HEK293T (cell line): ENCODE measurements at regions not wholly inside any gene's neighbourhood (a gene's known extent, or its start where the extent isn't known, plus 50 kb on each side); places are given as distances from the start of the nearest gene placed in this dataset.

Experiments used
- CTCF ChIA-PET: fragments of 350-600 bp; formaldehyde crosslinking; extraction: SDS; loops from one replicate; lab custom pipeline; 2021; ENCODE audit warnings: antibody characterized with exemption, inconsistent platforms; lab: Yijun Ruan, JAX
- POLR2A ChIA-PET: fragments of 350-600 bp; formaldehyde crosslinking; extraction: SDS; loops from one replicate; lab custom pipeline; 2020; ENCODE audit warnings: antibody characterized with exemption, inconsistent platforms; lab: Yijun Ruan, JAX
- DNase-seq: peaks from one replicate; pipeline ENCODE4 v3.0.0; 2012; ENCODE audit warnings: mixed read lengths; ENCODE audit errors: extremely low spot score
- ARNT ChIP-seq: fragments of 450-650 bp; IDR thresholded peaks from 2 replicates; pipeline ENCODE4 v1.6.1; 2017; ENCODE audit warnings: mild to moderate bottlenecking
- BHLHE40 ChIP-seq: fragments of 450-650 bp; IDR thresholded peaks from 2 replicates; pipeline ENCODE4 v1.6.1; 2016; ENCODE audit warnings: mild to moderate bottlenecking, moderate library complexity, borderline replicate concordance
- CTBP1 ChIP-seq: fragments of 450-650 bp; IDR thresholded peaks from 2 replicates; pipeline ENCODE4 v1.6.1; 2016; ENCODE audit warnings: borderline replicate concordance
- ELF4 ChIP-seq: fragments of 450-650 bp; IDR thresholded peaks from 2 replicates; pipeline ENCODE4 v1.6.1; 2017; ENCODE audit warnings: antibody characterized with exemption
- FOXA1 ChIP-seq: fragments of 450-650 bp; IDR thresholded peaks from 2 replicates; pipeline ENCODE4 v1.6.1; 2016; ENCODE audit warnings: mild to moderate bottlenecking
- FOXK2 ChIP-seq: fragments of 450-650 bp; IDR thresholded peaks from 2 replicates; pipeline ENCODE4 v1.6.1; 2016; ENCODE audit warnings: mild to moderate bottlenecking
- FOXM1 ChIP-seq: fragments of 450-650 bp; IDR thresholded peaks from 2 replicates; pipeline ENCODE4 v1.6.1; 2017; ENCODE audit warnings: mild to moderate bottlenecking, borderline replicate concordance
- HDGF ChIP-seq: fragments of 450-650 bp; IDR thresholded peaks from 2 replicates; pipeline ENCODE4 v1.6.1; 2017; ENCODE audit warnings: antibody characterized with exemption, borderline replicate concordance
- L3MBTL2 ChIP-seq: fragments of 450-650 bp; conservative IDR thresholded peaks from 2 replicates; pipeline ENCODE4 v1.6.1; 2016; ENCODE audit warnings: mild to moderate bottlenecking
- LEF1 ChIP-seq: fragments of 450-650 bp; IDR thresholded peaks from 2 replicates; pipeline ENCODE4 v1.6.1; 2017; ENCODE audit warnings: mild to moderate bottlenecking, borderline replicate concordance
- NFRKB ChIP-seq: fragments of 450-650 bp; IDR thresholded peaks from 2 replicates; pipeline ENCODE4 v1.6.1; 2016; ENCODE audit warnings: mild to moderate bottlenecking, moderate library complexity
- SP1 ChIP-seq: fragments of 450-650 bp; IDR thresholded peaks from 2 replicates; pipeline ENCODE4 v1.6.1; 2017
- SUZ12 ChIP-seq: fragments of 450-650 bp; IDR thresholded peaks from 2 replicates; pipeline ENCODE4 v1.6.1; 2016; ENCODE audit warnings: mild to moderate bottlenecking
- TARDBP ChIP-seq: fragments of 450-650 bp; IDR thresholded peaks from 2 replicates; pipeline ENCODE4 v1.6.1; 2016
- ZNF384 ChIP-seq: fragments of 450-650 bp; IDR thresholded peaks from 2 replicates; pipeline ENCODE4 v1.6.1; 2016
- TF ChIP-seq, protein P1 (sequence below): fragments of 450-650 bp; IDR thresholded peaks from 2 replicates; pipeline ENCODE4 v1.6.1; 2016

DNA sequence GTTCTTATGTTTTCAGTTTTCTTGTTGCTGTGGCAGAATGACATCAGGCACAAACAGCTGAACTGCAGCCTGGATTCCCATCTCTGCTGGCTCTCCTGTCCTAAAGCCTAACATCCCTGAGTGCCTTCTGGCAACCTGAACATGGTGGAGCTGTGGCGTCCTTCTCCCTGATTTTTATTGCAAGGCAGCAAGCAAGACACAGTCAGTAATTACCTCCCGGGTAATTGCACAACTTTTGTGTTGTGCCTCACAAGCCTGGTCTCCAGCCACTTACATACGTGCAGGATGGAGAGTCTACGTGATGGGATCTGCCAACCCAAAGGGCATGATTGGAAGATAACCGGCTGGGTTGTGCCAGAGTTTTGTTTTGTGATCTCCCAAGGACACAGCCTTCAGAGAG lies 116.1 kb upstream of the PARD3 start:
- ChIA-PET POLR2A (no interaction called here), CTCF (no interaction called here)
- no peak for DNase-seq
- no peak for TF ChIP-seq FOXK2
- no peak for TF ChIP-seq ARNT
- TF ChIP-seq CTBP1 = no peak
- no peak for TF ChIP-seq BHLHE40
- no peak for TF ChIP-seq SP1
- no peak for TF ChIP-seq HDGF
- TF ChIP-seq TARDBP = no peak
- no peak for TF ChIP-seq LEF1
- no peak for TF ChIP-seq FOXA1
- TF ChIP-seq ELF4 = no peak
- no peak for TF ChIP-seq SUZ12
- TF ChIP-seq, protein P1, sequence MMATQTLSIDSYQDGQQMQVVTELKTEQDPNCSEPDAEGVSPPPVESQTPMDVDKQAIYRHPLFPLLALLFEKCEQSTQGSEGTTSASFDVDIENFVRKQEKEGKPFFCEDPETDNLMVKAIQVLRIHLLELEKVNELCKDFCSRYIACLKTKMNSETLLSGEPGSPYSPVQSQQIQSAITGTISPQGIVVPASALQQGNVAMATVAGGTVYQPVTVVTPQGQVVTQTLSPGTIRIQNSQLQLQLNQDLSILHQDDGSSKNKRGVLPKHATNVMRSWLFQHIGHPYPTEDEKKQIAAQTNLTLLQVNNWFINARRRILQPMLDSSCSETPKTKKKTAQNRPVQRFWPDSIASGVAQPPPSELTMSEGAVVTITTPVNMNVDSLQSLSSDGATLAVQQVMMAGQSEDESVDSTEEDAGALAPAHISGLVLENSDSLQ = no peak
- TF ChIP-seq L3MBTL2 = no peak
- TF ChIP-seq NFRKB = no peak
- no peak for TF ChIP-seq ZNF384
- TF ChIP-seq FOXM1 = no peak

DNA sequence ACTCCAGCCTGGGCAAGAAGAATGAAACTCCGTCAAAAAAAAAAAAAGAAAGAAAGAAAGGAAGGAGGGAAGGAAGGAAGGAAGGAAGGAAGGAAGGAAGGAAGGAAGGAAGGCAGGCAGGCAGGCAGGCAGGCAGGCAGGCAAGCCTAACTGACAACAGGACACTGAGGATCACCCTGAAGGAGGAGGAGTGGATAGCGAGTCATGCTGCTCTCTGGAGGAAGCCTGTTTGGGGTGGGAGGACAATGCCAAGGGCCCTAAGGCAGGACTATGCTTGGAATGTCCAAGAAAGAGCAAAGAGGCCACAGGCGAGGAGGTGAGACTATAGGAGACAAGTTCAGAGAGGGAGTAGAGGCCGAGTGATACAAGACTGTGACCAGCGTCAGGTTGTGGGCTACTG lies 107.0 kb upstream of the PARD3 start:
- CTCF ChIA-PET = no interaction called here
- POLR2A ChIA-PET = no interaction called here
- TF ChIP-seq SUZ12 (no peak), HDGF (no peak), L3MBTL2 (no peak), FOXA1 (no peak), CTBP1 (no peak), ARNT (no peak), SP1 (no peak), FOXM1 (no peak), FOXK2 (no peak)
- TF ChIP-seq, protein P1 = no peak
- no peak for DNase-seq

DNA sequence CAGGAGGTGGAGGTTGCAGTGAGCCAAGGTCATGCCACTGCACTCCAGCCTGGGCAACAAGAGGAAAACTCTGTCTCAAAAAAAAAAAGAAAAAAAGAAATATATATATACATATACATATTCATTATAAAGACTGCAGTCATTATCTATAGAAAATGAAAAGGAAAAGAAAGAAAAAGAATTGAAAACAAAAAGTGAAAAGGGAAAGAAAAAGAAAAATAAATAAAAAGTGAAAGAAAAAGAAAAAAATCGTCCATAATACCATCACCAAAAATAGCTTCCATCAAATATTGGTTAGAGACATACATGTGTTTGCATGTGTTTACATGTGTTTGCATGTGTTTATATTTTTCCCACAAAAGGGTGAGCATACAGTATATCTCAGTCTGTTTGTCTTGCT lies 105.5 kb upstream of the PARD3 start:
- CTCF ChIA-PET = no interaction called here
- TF ChIP-seq CTBP1 (no peak), TARDBP (no peak), ELF4 (no peak), ZNF384 (no peak), FOXA1 (no peak), LEF1 (no peak), L3MBTL2 (no peak), HDGF (no peak), FOXK2 (no peak)
- TF ChIP-seq, protein P1 = no peak
- no peak for DNase-seq
- POLR2A ChIA-PET = no interaction called here

DNA sequence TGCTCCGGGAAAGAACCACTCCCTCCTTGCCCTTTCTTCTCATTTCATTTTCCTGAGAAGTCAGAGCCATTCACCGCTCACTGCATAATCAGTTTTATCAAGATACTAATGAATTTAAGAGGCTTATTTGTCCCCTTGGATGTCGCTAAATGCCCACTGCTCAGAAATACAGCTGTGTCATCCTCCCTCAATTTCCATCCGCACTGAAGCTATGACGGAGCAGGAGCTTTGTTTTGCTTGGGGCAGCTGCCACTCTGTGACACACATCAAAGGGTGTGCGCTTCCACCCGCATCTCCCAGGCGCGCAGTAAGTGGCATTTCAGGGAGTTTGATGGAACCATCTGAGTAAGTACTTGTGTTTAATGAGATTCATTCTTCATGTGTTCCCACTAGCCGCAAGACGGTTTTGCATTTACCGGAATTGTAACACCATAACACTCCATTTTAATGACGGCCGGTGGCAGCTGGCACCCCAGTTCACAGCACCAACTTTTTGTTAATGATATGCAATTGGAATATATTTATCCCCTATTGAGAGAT lies 103.8 kb upstream of the PARD3 start:
- CTCF ChIA-PET = no interaction called here
- POLR2A ChIA-PET = no interaction called here
- no peak for TF ChIP-seq FOXA1
- no peak for TF ChIP-seq HDGF
- no peak for TF ChIP-seq ARNT
- TF ChIP-seq L3MBTL2 = no peak
- TF ChIP-seq CTBP1 = no peak
- TF ChIP-seq SUZ12 = no peak
- DNase-seq = no peak

DNA sequence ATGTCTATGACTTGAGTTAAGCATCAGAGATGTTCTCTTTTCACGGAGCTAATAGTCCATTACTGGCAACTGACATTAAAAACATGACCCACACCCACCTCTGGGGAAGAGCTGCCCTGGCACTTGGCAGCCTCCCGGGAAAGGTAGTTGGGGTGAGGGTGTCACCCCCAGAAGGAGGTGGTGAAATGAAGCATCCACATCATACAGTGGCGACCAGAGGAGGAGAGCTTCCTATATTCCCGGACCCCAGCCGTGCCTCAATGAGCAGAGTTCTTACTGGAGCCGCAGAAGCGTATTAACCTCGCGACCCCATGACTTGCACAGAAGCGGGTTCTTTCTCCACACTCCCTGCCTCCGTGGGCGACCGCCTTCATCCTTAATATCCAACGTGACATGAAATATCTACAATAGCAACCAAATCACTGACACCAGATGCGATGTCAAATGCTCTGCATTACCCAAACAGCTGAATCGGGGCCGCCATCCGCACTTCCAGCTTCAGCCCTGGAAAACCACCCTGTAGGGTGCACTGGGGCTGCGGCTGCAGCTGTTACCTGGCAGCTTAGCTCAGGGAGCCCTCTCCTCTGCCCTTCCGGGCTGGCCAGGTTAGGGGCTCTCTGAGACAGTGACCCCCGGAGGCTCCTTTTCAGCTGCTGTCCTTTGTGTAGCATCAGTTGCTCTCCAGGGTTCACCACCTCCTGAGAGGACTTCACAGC lies 103.1 kb upstream of the PARD3 start:
- TF ChIP-seq LEF1 (no peak), SP1 (no peak), TARDBP (no peak), ELF4 (no peak), SUZ12 (no peak), HDGF (no peak), BHLHE40 (no peak), FOXM1 (no peak), ARNT (no peak), L3MBTL2 (no peak), NFRKB (no peak), FOXK2 (no peak)
- TF ChIP-seq, protein P1 = no peak
- DNase-seq = no peak
- CTCF ChIA-PET = no interaction called here
- POLR2A ChIA-PET = no interaction called here
